ENCODE measurements at regions not wholly inside any gene's neighbourhood (a gene's known extent, or its start where the extent isn't known, plus 50 kb on each side); places are given as distances from the start of the nearest gene placed in this dataset.

- no peak for DNase-seq
These were observed 306.6 kb upstream of the SOX5 start for GRCh38 chr12:24255920-24256665.

DNA sequence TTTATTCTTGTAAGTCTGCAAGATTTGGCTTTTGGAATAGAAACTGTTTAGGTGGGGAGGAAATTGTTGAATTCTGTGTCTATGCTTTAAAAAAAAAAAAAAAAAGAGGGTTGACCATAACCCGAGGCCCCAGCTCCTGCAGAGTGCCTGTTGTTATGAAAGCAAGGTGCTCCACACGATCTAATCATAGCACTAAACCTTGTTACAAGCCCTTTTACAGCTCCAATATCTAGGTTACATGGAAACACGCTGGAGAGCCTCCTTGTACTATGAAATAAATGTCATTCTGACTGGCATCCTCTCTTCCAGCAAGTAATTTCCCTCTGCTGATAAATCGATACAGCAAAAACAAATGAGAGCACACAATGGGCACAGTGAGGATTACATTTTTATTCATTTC lies 303.1 kb upstream of the SOX5 start:
- no peak for DNase-seq

GRCh38 chr12:24246934-24247333 lies 297.5 kb upstream of the SOX5 start:
- no peak for DNase-seq

GRCh38 chr12:24246376-24246775 lies 296.9 kb upstream of the SOX5 start:
- DNase-seq: no peak

DNA sequence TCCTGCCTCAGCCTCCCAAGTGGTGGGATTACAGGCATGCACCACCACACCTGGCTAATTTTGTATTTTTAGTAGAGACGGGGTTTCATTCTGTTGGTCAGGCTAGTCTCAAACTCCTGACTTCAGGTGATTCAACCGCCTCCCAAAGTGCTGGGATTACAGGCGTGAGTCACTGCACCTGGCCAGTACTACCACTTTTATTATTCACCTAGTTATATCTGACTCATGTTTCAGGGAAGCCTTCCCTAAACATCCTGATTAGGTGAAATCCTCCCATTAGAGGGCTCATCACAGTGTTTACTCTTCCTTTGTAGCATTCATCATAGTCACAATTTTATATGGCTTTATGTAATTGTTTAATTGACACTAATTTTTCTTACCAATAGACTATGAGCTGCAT lies 295.3 kb upstream of the SOX5 start:
- DNase-seq: peak; percentile 80

DNA sequence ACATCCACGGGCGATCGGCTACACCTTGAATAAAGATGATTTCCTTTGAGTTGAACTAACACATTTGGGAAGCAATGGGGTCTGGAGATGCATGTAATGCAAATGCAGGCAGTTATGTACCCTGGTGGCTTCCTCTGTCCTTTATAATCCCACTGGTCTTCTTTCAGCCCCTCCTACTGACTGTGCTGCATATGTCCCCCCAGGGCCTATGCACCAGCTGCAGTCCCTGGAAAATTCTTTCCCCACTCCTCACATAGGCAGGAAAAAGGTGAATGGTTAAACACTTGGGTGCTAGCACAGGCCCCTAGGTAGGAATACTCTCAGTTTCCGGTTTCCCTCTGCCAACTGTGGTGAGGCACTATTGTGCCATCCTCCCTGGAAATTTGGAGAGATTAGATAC lies 294.8 kb upstream of the SOX5 start:
- no peak for DNase-seq

GRCh38 chr12:24240707-24241106 lies 291.2 kb upstream of the SOX5 start:
- no peak for DNase-seq

DNA sequence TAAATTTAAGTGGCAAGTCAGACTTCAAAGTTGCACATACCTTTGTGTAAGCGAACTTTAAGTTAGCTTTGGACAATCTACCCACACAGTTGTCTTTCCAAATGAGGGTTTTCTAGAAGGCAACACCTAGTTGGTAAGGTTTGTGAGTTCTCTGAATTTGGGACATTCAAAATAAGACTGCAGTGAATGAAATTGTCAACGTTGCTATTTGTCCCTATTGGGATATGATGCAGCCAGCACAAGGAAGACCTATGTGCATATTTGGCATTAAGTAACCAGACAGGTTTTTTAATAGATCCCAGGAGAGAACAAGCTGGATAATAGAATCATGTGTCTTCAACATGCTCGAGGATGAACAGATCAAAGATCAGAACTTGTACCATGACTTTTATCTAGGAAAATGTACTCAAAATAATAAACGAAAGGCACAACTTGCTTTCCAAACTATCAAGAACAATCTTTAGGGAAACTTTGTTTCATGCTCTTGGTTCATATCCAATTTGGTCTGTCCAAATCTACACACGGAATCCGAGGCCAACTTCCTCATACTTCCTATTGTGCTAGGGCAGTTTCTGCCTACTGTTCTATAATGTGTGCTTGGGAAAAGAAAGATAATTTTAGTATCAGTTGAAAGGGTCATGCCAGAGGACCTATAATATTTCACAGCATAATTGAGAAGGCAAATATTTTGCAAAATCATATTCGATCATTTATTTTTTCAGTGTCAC lies 284.2 kb upstream of the SOX5 start:
- no peak for DNase-seq

GRCh38 chr12:24232531-24232930 lies 283.1 kb upstream of the SOX5 start:
- DNase-seq: no peak

DNA sequence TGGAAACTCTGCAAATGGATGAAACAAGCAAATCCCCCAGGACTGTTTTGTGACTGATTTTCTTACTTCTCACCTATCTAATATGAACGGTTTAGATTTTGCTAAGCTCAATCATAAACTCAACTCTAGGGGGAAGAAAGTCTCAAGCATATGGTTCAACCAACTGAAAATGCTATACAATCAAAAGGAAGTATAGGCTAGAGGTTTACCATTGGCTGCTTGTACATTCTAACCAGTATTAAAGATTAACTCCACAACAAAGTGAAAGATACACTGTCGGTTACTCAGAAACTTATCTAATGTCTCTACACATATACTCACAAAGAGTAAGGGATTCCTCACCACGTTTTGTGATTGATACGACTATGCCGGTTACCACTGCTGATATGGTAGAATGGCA lies 281.8 kb upstream of the SOX5 start:
- no peak for DNase-seq

DNA sequence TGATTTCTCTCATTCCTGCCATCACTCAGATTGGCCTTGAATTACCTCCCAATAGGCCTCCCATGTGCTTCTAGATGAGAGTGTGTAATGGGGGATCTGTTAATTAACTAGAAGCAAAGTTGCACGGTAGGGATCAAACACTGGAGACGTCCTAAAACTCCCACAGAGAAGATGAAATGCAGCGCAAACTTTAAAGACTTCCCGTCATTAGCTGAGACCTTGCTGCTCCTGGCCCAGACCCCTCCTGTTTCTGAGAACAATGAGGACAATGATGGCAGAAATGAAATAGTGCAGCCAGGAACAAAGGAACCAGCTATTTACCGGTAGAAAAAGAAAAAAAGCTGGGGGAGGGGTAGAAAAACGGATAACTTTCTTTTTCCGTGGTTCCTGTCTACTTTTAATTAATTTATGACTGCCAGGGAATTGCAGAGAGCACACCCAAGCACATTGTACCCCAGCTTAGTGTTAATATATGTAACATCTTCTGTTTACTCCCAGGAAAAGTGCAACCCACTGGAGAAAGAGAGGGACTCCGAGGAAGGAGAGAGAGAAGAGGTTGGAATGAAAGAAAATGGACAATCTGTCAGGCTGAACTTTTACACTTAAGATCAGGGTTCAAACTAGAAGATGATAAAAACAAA lies 280.7 kb upstream of the SOX5 start:
- no peak for DNase-seq

GRCh38 chr12:24229031-24229700 lies 279.7 kb upstream of the SOX5 start:
- no peak for DNase-seq

- no peak for DNase-seq
These were observed 278.9 kb upstream of the SOX5 start for GRCh38 chr12:24228371-24228770.

- no peak for DNase-seq
These were observed 278.1 kb upstream of the SOX5 start for GRCh38 chr12:24227551-24227950.

DNA sequence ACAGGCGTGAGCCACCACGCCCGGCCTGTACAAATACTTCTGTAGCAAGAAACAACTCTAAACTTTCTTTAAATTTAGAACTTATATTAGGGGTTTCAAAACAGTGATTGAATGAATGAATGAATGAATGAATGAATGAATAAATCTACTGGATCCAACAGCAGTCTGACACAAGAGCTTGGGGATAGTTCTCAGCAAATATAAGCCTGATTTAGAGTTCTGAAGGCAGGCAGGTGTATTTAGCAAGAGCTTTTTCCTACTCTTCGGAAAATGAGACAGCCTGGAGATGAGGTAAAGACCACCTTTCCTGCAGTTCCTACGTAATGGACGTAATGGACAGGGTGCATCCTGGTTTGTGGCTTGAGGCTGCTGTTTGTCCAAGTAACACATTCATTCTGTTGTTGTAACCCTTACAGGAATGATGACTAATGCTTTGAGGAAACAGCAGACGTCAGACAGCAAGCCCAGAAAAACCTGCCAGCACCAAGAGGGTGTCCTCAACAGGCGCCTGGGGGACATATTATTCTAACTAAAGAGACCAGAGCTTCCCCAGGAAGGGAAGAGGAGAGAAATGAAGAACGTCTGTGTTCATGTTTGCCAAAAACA lies 277.4 kb upstream of the SOX5 start:
- DNase-seq: no peak

GRCh38 chr12:24224401-24224800 lies 274.9 kb upstream of the SOX5 start:
- no peak for DNase-seq

DNA sequence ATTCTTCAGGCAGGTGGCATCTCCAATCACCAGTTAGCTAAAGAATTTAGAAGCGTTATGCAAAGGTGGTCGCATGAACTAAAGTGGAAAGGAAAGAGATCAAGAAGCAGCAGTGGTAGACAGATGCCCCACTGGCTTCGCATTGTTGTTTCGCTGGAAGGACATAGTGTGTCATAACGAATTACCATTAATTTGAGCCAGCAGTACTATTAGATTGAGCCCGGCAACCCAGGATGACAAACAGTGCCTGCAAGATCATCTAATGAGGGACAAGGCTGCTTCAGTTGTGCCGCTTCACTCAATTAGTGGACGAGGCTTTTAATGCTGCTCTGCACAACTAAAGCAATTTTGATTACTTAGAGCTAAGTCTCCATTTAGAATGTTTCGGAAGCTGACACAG lies 274.5 kb upstream of the SOX5 start:
- DNase-seq: no peak

DNA sequence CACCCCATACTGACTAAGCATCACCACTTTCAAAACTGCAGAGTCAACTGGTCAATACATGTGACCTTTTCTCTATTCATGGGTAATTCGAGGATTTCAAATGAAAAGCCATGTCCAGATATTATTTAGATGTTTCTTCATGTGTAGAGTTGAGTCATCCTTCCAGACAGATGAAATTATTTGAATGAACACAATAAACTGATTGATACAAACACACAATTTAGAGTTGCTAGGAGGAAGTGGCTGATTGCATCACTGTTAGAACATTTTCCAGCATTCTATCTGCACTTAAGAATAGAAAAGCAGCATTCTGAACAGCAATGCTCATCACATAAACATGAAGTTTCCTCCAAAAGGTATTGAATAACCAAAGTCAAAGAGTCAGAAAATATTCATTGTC lies 273.5 kb upstream of the SOX5 start:
- DNase-seq: no peak

GRCh38 chr12:24212496-24212895 lies 263.0 kb upstream of the SOX5 start:
- DNase-seq: peak; percentile 79

DNA sequence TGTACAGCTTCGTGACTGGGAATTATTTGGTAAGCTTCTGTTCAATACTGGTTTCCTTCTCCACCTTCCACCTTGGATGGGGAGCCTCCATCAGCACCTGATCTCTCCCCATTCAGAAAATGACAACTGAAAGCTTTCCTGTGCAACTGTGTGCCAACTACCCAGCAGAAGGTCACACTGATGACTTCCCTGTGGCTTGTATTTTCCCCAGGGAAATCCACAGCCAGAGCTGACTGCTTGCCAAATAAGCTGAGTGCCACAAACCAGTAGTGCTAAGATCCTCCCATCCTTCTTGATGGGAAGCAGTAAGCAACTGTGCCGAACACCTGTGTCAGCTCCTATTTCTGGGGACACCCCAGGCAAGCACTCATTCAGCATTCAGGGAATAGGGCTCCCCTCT lies 257.2 kb upstream of the SOX5 start:
- peak; percentile 34 for DNase-seq

- DNase-seq: no peak
These were observed 251.9 kb upstream of the SOX5 start for GRCh38 chr12:24201258-24201970.

DNA sequence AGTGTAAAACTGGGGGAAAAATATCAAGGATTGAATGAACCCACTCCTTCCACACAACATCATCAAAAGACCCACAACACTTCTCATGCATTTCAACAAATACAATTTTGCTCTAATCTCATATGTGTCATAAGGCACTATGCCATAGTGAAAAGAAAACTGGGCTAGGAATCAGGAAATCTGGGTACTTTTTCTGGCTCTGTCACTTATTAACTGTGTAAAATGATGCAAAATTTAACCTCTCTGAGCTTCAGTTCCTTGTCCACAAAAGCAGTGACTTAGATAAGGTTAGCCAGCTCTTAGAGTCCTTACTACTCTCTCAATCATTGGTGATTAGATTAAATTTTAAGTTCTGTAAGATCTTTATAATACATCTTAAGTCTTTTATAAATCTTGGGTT lies 250.5 kb upstream of the SOX5 start:
- DNase-seq: no peak
